Neural progenitor cell (in vitro differentiated cells): ENCODE measurements at regions not wholly inside any gene's neighbourhood (a gene's known extent, or its start where the extent isn't known, plus 50 kb on each side); places are given as distances from the start of the nearest gene placed in this dataset.
"Not testable (repeated sequence)": the region's sequence is repeated elsewhere in the genome, so short reads cannot be mapped to it uniquely, and the experiment has no call there.

ENCODE experiments used
- CTCF ChIP-seq: fragments of 200-600 bp; sonication (generic); IDR thresholded peaks from 2 replicates; pipeline ENCODE4 v1.5.1; 2017; ENCODE audit warnings: antibody characterized with exemption, mild to moderate bottlenecking
- EZH2phosphoT487 ChIP-seq: fragments of 200-600 bp; sonication (generic); IDR thresholded peaks from 2 replicates; pipeline ENCODE4 v1.6.1; 2017; ENCODE audit warnings: antibody characterized with exemption

- TF ChIP-seq CTCF, EZH2phosphoT487: not testable (repeated sequence)
Measured at GRCh38 chr3:18173891-18174290, 251.2 kb downstream of the SATB1 start.
